Daoy (cell line): ENCODE measurements at regions not wholly inside any gene's neighbourhood (a gene's known extent, or its start where the extent isn't known, plus 50 kb on each side); places are given as distances from the start of the nearest gene placed in this dataset.

ENCODE experiments used
- DNase-seq: peaks from one replicate; pipeline ENCODE4 v3.0.0-alpha.2; 2015; ENCODE audit warnings: low read depth

GRCh38 chr9:135308821-135309762 is 170.5 kb upstream of the PPP1R26 start:
- DNase-seq = no peak

DNA sequence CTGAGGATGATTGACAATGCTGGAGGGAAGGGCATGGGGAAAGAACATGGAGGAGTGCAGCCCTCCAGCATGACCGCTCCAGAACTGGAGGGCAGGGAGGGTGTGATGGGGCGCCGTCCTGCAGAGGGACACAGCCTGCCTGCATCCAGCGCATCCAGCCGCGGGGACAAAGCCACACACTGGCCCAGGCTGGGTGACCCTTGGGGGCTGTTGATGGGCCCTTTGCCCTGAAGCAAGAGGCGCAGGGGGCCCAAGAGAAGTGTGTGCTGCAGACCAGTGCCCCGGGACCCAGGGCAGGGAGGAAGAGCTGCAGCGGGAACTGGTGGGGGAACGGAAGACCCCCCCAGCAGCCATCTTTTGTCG is 169.8 kb upstream of the PPP1R26 start:
- no peak for DNase-seq

- DNase-seq = no peak
Observed at GRCh38 chr9:135310134-135310533, 169.4 kb upstream of the PPP1R26 start.

DNA sequence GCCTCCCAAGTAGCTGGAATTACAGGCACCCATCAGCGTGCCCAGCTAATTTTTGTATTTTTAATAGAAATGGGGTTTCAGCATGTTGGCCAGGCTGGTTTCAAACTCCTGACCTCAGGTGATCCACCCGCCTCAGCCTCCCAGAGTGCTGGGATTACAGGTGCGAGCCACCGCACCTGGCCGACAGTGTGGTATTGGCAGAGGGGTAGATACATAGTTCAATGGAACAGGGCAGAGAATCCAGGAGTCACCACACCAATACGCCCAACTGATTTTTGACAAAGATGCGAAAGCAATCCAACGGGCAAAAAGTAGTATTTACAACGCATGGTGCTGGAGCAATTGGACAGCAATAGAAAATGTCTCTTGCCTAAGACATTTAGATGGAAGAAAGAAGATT is 164.0 kb upstream of the PPP1R26 start:
- no peak for DNase-seq

GRCh38 chr9:135320331-135320730 is 159.3 kb upstream of the PPP1R26 start:
- DNase-seq = no peak

GRCh38 chr9:135320943-135321342 is 158.6 kb upstream of the PPP1R26 start:
- no peak for DNase-seq

DNA sequence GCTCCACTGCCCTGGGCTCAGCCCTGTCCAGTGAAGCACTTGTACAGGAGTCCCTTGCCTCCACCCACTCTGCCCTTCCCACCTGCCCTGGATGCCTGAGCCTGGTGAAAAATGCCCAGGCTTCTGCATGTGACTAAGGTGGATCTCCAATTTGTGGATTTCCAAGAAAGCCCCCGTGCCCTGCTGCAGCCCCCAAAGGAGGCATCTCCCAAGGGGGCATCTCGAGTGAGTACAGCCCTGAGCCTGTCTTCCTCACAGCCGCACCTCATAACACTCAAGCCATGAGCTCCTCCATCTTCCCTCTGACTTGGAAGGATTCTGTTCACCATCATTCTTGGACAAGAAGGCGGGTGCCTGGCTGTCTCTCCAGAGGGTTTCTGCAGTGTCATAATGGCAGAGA is 158.0 kb upstream of the PPP1R26 start:
- no peak for DNase-seq

DNA sequence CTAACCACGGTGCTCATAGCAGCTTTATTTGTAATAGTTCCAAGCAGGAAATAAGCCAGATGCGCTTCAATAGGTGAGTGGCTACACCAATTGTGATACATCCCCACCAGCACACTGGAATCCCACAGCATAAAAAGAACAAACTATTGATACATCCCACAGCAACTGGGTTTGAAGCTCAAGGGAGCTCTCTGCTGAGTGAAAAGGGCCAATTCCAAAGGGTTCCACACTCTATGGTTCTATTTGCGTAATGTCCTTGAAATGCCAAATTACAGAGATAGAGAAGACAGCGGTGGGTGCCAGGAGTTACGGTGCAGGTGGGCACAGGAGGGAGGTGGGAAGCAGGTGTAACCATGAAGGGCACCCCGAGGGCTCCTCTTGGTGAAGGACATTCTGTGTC is 155.3 kb upstream of the PPP1R26 start:
- DNase-seq = no peak

DNA sequence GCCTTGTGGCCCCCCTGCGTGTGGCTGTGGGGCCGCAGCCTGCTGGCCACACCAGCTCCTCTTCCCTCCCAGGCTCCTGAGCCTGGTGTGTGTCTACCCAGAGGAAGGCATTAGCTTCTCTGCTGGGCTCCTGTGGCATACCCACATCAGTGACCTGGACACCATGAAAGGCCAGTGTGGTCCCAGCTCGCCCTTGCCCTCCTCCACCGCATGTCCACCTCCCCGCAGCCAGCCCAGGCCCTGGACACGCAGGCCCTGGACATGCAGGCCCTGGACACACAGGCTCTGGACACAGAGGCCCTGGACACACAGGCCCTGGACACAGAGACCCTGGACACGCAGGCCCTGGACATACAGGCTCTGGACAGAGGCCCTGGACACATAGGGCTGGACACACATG is 153.4 kb upstream of the PPP1R26 start:
- peak; percentile 1 for DNase-seq

- peak; percentile 1 for DNase-seq
Observed at GRCh38 chr9:135326633-135327152, 152.9 kb upstream of the PPP1R26 start.

- DNase-seq = peak; percentile 2
Observed at GRCh38 chr9:135328485-135329417, 150.8 kb upstream of the PPP1R26 start.

DNA sequence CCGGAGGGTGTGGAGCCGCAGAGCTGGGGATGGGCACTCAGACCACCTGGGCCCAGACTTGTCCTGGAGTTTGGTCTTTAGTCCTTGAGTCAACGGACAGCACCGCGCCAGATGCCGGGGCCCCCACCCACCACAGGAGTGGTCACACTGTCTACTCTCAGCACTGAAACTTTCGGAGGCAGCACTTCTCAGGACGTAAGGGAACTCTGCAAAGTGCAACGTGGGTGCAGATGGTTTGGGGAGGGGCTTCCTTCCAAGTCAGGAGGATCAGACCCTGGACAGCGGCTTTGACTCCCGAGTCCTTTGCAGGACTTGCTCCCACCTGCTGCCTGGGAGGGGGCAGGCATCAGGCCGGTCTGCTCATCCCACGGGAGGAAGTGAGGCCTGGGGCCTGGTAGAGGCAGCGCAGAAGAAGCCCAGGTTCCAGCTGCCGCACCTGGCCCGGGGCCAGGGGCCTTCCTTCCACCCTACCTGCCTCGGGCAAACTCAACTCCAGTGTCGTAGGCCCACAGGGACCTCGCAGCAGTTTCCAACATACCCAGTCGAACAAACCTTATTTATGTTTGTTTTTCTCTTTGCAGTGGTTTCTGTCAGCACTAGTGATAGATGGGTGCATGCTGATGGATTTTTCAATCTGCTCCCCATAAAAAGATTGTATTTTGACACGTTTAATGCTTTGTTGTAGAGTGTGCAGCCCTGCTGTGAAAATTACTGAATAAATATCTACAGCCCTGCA is 149.8 kb upstream of the PPP1R26 start:
- peak; percentile 3 for DNase-seq

DNA sequence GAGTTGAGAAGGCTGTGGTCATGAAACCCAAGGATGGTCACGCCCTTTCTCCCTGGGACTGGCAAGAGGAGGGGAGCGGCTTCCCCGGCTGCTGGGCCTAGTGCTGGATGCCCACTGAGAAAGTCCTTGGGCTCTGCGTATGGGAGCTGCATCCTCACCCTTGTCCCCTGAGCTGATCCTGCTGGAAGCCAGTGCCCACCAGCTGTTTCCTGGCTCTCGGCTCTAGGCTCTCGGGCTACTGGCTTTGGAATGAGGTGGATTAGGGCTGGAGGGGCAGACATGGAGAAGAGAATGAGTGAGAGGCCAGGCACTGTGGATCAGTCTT is 149.3 kb upstream of the PPP1R26 start:
- no peak for DNase-seq

DNA sequence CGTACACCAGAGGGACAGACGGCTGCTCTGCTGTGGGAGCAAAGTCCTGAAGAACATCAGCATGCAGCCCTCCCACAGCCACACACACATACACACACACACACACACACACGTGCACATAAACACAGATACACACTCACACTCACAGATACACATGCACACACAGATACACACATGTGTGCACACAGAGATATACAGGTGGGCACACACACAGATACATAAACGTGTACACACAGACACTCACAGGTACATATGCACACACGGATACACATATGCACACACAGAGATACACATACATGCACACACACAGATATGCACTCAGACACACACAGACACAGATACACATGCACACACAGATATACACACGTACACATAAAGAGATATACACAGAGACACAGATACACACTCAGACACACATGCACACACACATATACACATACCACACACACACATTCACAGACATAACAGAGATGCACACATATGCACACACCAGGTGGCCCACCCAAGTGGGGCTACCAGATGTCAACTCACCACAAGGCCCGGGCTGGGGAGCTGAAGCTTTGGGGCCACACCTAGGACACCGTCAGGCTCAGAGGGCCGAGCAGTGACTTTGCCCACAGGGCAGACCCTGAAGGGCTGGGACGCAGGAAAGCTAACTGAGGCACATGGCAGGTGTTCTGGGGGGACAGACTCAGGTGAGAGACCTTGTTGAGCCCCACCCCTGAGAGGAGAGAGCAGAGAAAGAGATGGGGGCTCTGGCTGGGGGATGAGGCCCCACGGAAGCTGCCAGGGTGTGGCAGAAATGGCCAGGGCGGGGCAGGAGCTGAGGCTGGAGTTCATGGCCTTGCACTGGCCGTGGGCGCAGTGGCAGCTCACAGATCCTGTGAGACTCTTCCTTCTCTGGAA is 148.6 kb upstream of the PPP1R26 start:
- no peak for DNase-seq

DNA sequence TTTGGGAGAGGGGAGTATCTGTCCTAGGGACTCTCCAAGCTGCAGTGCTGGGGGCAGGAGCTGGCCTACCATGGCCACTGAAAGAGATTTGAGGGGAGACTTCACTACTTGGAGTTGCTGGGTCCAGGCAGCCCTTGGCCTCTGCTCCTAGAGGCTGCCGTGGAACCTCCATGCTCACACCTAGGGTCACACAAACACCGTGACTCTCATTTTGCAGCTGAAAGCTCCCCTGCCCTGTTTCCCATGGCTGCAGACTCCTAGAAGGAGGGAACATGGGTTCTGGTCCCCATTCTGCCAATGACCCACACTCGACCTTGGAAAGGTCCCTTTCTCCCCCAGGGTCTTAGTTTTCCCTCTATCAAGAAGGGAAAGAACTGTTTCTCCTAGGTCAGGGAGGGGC is 147.1 kb upstream of the PPP1R26 start:
- DNase-seq = no peak

- DNase-seq = no peak
Observed at GRCh38 chr9:135332979-135333748, 146.4 kb upstream of the PPP1R26 start.

- peak; percentile 1 for DNase-seq
Observed at GRCh38 chr9:135334953-135335460, 144.6 kb upstream of the PPP1R26 start.

- peak; percentile 1 for DNase-seq
Observed at GRCh38 chr9:135335691-135336181, 143.8 kb upstream of the PPP1R26 start.

DNA sequence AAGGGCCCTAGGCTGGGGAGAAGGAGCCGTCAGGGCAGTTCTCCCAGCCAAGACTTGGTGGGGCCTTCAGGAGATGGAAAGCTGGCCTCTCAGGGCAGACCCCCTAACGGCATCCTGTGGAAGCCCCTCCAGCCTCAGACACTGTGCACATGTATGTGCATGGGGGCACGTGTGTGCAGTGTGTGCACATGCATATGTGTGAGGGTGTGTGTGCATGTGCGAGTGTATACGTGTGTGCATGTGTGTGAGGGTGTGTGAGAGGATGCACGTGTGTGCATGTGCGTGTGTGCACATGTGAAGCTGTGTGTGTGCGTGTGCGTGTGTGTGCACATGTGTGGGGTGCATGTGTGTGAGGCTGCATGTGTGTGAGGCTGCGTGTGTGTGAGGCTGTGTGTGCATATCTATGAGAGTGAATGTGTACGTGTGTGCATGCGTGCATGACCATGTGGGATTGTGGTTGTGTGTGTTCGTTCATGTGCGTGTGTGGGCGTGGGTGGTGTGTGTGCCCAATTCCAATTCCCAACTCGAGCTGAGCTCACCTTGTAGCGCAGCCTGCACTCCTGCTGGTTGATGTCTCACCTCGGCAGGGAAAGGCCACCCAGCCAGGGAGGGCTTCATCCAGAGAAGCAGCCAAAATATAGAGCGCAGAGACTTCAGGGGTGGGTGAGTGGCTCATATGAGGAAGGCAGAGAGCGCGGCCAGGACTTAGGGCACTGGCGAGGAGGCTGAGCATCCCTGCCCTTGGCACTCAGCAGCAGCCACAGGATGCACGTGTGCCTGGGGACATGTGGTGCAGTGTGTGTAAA is 142.7 kb upstream of the PPP1R26 start:
- DNase-seq = peak; percentile 2
